GM12891 (cell line): ENCODE measurements at regions not wholly inside any gene's neighbourhood (a gene's known extent, or its start where the extent isn't known, plus 50 kb on each side); places are given as distances from the start of the nearest gene placed in this dataset.

Experiments used
- POLR2A ChIP-seq: IDR thresholded peaks from 2 replicates; pipeline ENCODE4 v1.6.1; 2011; ENCODE audit warnings: low read depth, low read length, control low read depth
- POLR2AphosphoS5 ChIP-seq: IDR thresholded peaks from 2 replicates; pipeline ENCODE4 v1.6.1; 2011; ENCODE audit warnings: low read depth, low read length, control low read depth
- SPI1 ChIP-seq: IDR thresholded peaks from 2 replicates; pipeline ENCODE4 v1.6.1; 2011; ENCODE audit warnings: low read depth, low read length, control low read depth
- TAF1 ChIP-seq: IDR thresholded peaks from 2 replicates; pipeline ENCODE4 v1.6.1; 2011; ENCODE audit warnings: low read depth, low read length, control low read depth

GRCh38 chr3:90068783-90069182 lies 961.4 kb downstream of the EPHA3 start:
- no peak for TF ChIP-seq POLR2AphosphoS5
- no peak for TF ChIP-seq POLR2A
- TF ChIP-seq TAF1 = no peak
- no peak for TF ChIP-seq SPI1
